HEK293 (cell line): ENCODE measurements at regions not wholly inside any gene's neighbourhood (a gene's known extent, or its start where the extent isn't known, plus 50 kb on each side); places are given as distances from the start of the nearest gene placed in this dataset.

Source experiments
- CTCF ChIA-PET: fragments of 350-600 bp; formaldehyde crosslinking; extraction: SDS; loops from one replicate; lab custom pipeline; 2021; ENCODE audit warnings: antibody characterized with exemption; lab: Yijun Ruan, JAX
- POLR2A ChIA-PET: fragments of 300-600 bp; formaldehyde crosslinking; extraction: SDS; loops from one replicate; lab custom pipeline; 2020; ENCODE audit warnings: antibody characterized with exemption, inconsistent platforms; lab: Yijun Ruan, JAX
- H3K27ac ChIP-seq: fragments of 200-500 bp; sonication (Bioruptor generic); 2 replicates; pipeline ENCODE4 v1.5.1; 2014; ENCODE audit warnings: low read depth, low read length, control low read depth, inconsistent platforms; ENCODE audit errors: extremely low read depth
- H3K36me3 ChIP-seq, 2 experiments: fragments of 200-500 bp in 1 of 2; sonication (Bioruptor generic) in 1 of 2; 1 replicate in 1 of 2; 2 replicates in 1 of 2; pipeline ENCODE4 v1.5.1; 2014 to 2017; ENCODE audit warnings: inconsistent platforms in 2 of 2, low read length in 2 of 2; ENCODE audit not compliant: control insufficient read depth in 2 of 2, insufficient read depth in 1 of 2
- H3K4me1 ChIP-seq: fragments of 200-500 bp; sonication (Bioruptor generic); 2 replicates; pipeline ENCODE4 v1.5.1; 2014; ENCODE audit warnings: mild to moderate bottlenecking, low read length, inconsistent platforms; ENCODE audit not compliant: control insufficient read depth, insufficient read depth
- H3K4me3 ChIP-seq: 2 replicates; pipeline ENCODE4 v1.5.1; 2011; ENCODE audit warnings: low read depth, mild to moderate bottlenecking, control low read depth, low read length, moderate library complexity
- H3K9me3 ChIP-seq: fragments of 200-500 bp; sonication (Bioruptor generic); 2 replicates; pipeline ENCODE4 v1.5.1; 2014; ENCODE audit warnings: low read depth, low read length, inconsistent platforms; ENCODE audit not compliant: control insufficient read depth, insufficient read depth
- GLI4 ChIP-seq: fragments of 450-650 bp; formaldehyde crosslinking; IDR thresholded peaks from 2 replicates; pipeline ENCODE4 v1.5.1; 2016; ENCODE audit warnings: missing biosample characterization, missing genetic modification characterization
- SP7 ChIP-seq: fragments of 450-650 bp; formaldehyde crosslinking; IDR thresholded peaks from 2 replicates; pipeline ENCODE4 v1.5.1; 2016; ENCODE audit warnings: missing biosample characterization, missing genetic modification characterization
- TRIM28 ChIP-seq: IDR thresholded peaks from 2 replicates; pipeline ENCODE4 v1.6.1; 2011; ENCODE audit warnings: low read length, control low read depth, borderline replicate concordance
- ZBTB7A ChIP-seq: fragments of 450-650 bp; formaldehyde crosslinking; IDR thresholded peaks from 2 replicates; pipeline ENCODE4 v1.5.1; 2016; ENCODE audit warnings: low read depth, missing biosample characterization, missing genetic modification characterization
- ZNF140 ChIP-seq: fragments of 450-650 bp; formaldehyde crosslinking; IDR thresholded peaks from 2 replicates; pipeline ENCODE4 v1.5.1; 2016; ENCODE audit warnings: missing biosample characterization, missing genetic modification characterization
- ZNF184 ChIP-seq: fragments of 450-650 bp; IDR thresholded peaks from 2 replicates; pipeline ENCODE4 v1.5.1; 2018; ENCODE audit warnings: missing biosample characterization, mild to moderate bottlenecking, missing genetic modification characterization
- ZNF19 ChIP-seq: fragments of 450-650 bp; formaldehyde crosslinking; IDR thresholded peaks from 2 replicates; pipeline ENCODE4; 2016; ENCODE audit warnings: missing biosample characterization, missing genetic modification characterization, low read depth
- ZNF2 ChIP-seq: fragments of 450-650 bp; formaldehyde crosslinking; IDR thresholded peaks from 2 replicates; pipeline ENCODE4 v1.5.1; 2016; ENCODE audit warnings: missing biosample characterization, missing genetic modification characterization
- ZNF292 ChIP-seq: fragments of 450-650 bp; formaldehyde crosslinking; IDR thresholded peaks from 2 replicates; pipeline ENCODE4 v1.5.1; 2016; ENCODE audit warnings: low read depth, missing biosample characterization, missing genetic modification characterization, borderline replicate concordance
- ZNF324 ChIP-seq: fragments of 450-650 bp; formaldehyde crosslinking; IDR thresholded peaks from 2 replicates; pipeline ENCODE4 v1.5.1; 2016; ENCODE audit warnings: missing biosample characterization, missing genetic modification characterization
- ZNF48 ChIP-seq: fragments of 450-650 bp; formaldehyde crosslinking; IDR thresholded peaks from 2 replicates; pipeline ENCODE4 v1.5.1; 2016; ENCODE audit warnings: missing biosample characterization, missing genetic modification characterization
- ZNF521 ChIP-seq: fragments of 450-650 bp; formaldehyde crosslinking; IDR thresholded peaks from 2 replicates; pipeline ENCODE4 v1.5.1; 2017; ENCODE audit warnings: missing biosample characterization, mild to moderate bottlenecking, missing genetic modification characterization
- ZNF549 ChIP-seq: fragments of 450-650 bp; IDR thresholded peaks from 2 replicates; pipeline ENCODE4 v1.5.1; 2018; ENCODE audit warnings: missing biosample characterization, missing genetic modification characterization, mild to moderate bottlenecking, inconsistent platforms, moderate library complexity
- ZNF585B ChIP-seq: fragments of 450-650 bp; formaldehyde crosslinking; IDR thresholded peaks from 2 replicates; pipeline ENCODE4 v1.5.1; 2016; ENCODE audit warnings: missing biosample characterization, missing genetic modification characterization
- ZNF660 ChIP-seq: fragments of 450-650 bp; IDR thresholded peaks from 2 replicates; pipeline ENCODE4 v1.5.1; 2018; ENCODE audit warnings: missing biosample characterization, mild to moderate bottlenecking, missing genetic modification characterization
- ZNF785 ChIP-seq: fragments of 450-650 bp; formaldehyde crosslinking; IDR thresholded peaks from 2 replicates; pipeline ENCODE4 v1.5.1; 2016; ENCODE audit warnings: missing biosample characterization, missing genetic modification characterization
- TF ChIP-seq, protein P1 (sequence below): fragments of 450-650 bp; formaldehyde crosslinking; IDR thresholded peaks from 2 replicates; pipeline ENCODE4 v1.5.1; 2016; ENCODE audit warnings: missing biosample characterization, missing genetic modification characterization
- TF ChIP-seq, protein P2 (sequence below): fragments of 450-650 bp; formaldehyde crosslinking; IDR thresholded peaks from 2 replicates; pipeline ENCODE4 v1.5.1; 2016; ENCODE audit warnings: missing biosample characterization, missing genetic modification characterization
- TF ChIP-seq, protein P3 (sequence below): fragments of 450-650 bp; formaldehyde crosslinking; IDR thresholded peaks from 2 replicates; pipeline ENCODE4 v1.5.1; 2016; ENCODE audit warnings: missing biosample characterization, missing genetic modification characterization
- TF ChIP-seq, protein P4 (sequence below): fragments of 450-650 bp; formaldehyde crosslinking; IDR thresholded peaks from 2 replicates; pipeline ENCODE4 v1.5.1; 2017; ENCODE audit warnings: missing biosample characterization, mild to moderate bottlenecking, missing genetic modification characterization, moderate library complexity
- TF ChIP-seq, protein P5 (sequence below): fragments of 450-650 bp; formaldehyde crosslinking; IDR thresholded peaks from 2 replicates; pipeline ENCODE4 v1.5.1; 2016; ENCODE audit warnings: missing biosample characterization, missing genetic modification characterization, low read depth

DNA sequence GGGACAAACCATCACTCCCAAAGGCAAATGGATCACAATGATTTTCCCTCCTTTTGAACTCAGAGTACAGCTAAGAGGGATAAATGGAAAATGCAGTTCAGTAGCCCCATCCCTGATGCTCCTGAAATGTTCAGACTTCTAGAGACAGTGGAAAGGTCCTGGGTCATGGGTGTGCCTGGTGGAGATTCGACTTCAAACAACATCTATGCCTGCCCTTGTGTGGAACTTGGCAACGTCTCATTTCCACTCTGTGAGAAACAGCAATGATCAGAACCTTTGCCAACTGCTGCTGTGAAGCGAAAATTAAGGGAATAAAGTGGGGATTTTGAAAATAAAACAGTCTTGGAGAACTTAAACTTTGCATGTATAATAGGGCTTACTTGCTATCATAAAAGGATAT is 778.1 kb downstream of the SEMA5A start (continued):
- TF ChIP-seq, protein P1, sequence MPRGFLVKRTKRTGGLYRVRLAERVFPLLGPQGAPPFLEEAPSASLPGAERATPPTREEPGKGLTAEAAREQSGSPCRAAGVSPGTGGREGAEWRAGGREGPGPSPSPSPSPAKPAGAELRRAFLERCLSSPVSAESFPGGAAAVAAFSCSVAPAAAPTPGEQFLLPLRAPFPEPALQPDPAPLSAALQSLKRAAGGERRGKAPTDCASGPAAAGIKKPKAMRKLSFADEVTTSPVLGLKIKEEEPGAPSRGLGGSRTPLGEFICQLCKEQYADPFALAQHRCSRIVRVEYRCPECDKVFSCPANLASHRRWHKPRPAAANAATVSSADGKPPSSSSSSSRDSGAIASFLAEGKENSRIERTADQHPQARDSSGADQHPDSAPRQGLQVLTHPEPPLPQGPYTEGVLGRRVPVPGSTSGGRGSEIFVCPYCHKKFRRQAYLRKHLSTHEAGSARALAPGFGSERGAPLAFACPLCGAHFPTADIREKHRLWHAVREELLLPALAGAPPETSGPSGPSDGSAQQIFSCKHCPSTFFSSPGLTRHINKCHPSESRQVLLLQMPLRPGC (tag by site-specific recombination) = no peak
- TF ChIP-seq GLI4 (tag by site-specific recombination) = no peak
- TF ChIP-seq ZNF521 (tag by site-specific recombination) = no peak

DNA sequence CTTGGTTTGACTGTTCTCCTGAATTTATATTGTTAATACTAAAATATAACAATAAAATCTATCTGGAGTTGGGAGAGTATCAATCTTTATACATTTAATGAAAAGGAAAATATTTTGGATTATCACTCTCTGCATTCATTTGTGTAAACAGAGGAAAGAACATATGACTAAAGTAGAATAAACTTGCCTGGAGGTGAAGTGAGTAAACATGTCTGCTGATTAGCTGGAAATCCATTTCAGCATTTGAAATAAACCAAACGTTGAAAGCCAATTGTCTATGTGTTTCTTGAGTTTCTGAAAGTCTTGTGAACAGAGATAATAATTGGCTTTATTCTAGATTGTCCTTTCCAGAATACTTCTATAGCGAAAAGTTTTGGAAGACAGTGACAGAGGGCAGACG is 776.2 kb downstream of the SEMA5A start:
- Histone ChIP-seq H3K27ac (no peak overlapping the region), H3K9me3 (no peaks in the 10 kb centered on the region)
- CTCF ChIA-PET = no interaction called here

DNA sequence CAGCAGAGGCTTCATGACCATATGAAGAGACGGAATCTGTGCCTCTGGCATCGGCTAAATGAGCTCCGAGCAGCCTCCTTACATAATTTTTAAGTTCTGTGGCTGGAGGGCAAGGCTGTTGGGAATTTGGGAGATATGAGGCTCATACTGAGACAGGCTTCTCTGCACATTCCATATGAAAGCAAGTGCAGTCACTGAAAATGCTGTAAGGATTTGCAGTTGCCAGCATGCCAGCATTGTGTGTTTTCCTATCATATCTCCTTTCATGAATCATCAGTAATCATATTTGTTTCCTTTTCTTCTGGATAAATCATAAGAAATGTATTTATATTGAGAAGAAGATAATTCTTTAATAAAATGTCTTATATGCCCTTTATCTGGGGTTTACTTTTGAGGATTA is 775.4 kb downstream of the SEMA5A start:
- Histone ChIP-seq H3K4me1 (no peaks in the 10 kb centered on the region), H3K4me3 (no peak overlapping the region), H3K36me3 (no peaks in the 10 kb centered on the region), H3K27ac (no peak overlapping the region), H3K9me3 (no peaks in the 10 kb centered on the region)
- POLR2A ChIA-PET = no interaction called here
- TF ChIP-seq, protein P2, sequence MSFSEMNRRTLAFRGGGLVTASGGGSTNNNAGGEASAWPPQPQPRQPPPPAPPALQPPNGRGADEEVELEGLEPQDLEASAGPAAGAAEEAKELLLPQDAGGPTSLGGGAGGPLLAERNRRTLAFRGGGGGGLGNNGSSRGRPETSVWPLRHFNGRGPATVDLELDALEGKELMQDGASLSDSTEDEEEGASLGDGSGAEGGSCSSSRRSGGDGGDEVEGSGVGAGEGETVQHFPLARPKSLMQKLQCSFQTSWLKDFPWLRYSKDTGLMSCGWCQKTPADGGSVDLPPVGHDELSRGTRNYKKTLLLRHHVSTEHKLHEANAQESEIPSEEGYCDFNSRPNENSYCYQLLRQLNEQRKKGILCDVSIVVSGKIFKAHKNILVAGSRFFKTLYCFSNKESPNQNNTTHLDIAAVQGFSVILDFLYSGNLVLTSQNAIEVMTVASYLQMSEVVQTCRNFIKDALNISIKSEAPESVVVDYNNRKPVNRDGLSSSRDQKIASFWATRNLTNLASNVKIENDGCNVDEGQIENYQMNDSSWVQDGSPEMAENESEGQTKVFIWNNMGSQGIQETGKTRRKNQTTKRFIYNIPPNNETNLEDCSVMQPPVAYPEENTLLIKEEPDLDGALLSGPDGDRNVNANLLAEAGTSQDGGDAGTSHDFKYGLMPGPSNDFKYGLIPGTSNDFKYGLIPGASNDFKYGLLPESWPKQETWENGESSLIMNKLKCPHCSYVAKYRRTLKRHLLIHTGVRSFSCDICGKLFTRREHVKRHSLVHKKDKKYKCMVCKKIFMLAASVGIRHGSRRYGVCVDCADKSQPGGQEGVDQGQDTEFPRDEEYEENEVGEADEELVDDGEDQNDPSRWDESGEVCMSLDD (tag by site-specific recombination) = no peak
- TF ChIP-seq, protein P3, sequence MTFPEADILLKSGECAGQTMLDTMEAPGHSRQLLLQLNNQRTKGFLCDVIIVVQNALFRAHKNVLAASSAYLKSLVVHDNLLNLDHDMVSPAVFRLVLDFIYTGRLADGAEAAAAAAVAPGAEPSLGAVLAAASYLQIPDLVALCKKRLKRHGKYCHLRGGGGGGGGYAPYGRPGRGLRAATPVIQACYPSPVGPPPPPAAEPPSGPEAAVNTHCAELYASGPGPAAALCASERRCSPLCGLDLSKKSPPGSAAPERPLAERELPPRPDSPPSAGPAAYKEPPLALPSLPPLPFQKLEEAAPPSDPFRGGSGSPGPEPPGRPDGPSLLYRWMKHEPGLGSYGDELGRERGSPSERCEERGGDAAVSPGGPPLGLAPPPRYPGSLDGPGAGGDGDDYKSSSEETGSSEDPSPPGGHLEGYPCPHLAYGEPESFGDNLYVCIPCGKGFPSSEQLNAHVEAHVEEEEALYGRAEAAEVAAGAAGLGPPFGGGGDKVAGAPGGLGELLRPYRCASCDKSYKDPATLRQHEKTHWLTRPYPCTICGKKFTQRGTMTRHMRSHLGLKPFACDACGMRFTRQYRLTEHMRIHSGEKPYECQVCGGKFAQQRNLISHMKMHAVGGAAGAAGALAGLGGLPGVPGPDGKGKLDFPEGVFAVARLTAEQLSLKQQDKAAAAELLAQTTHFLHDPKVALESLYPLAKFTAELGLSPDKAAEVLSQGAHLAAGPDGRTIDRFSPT (tag by site-specific recombination) = no peak
- CTCF ChIA-PET = no interaction called here

More for the DNA sequence above, 776.2 kb downstream of the SEMA5A start:
- Histone ChIP-seq H3K36me3 (no peaks in the 10 kb centered on the region), H3K4me1 (no peaks in the 10 kb centered on the region), H3K4me3 (no peak overlapping the region)
- TF ChIP-seq ZNF48 (no peak), ZNF2 (tag by site-specific recombination) (no peak), ZNF324 (no peak)
- POLR2A ChIA-PET = no interaction called here

DNA sequence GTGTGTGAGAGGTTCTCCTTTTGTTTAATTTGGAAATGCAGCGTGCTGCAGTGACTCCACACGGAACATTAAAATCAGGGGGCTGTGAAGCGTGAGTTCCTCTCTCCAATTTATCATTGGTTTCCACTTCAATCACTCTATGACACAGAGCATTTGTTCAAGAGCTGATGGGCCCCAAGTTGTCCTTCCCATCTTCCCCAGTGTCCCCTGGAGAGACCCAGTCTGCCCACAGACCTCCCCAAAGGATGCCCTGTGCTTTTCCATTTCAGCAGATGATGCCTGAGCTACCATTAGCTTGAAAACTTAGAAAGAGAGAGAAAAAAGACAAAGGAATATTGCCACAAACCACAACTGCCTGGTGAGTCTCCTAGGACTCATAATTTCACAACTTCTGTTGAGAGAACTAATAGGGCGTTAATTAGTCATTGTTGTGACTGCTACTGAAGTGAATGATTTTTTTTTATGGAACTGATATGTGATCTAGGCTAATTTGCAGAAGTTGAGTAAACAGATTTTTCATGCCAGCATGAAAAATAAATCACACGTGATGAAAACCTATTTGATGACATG is 772.7 kb downstream of the SEMA5A start:
- ChIA-PET POLR2A (no interaction called here), CTCF (no interaction called here)
- Histone ChIP-seq H3K36me3 (no peaks in the 10 kb centered on the region), H3K27ac (no peak overlapping the region), H3K4me1 (no peaks in the 10 kb centered on the region), H3K4me3 (no peak overlapping the region), H3K9me3 (no peaks in the 10 kb centered on the region)
- no peak for TF ChIP-seq ZNF660 (tag by site-specific recombination)
- TF ChIP-seq SP7 (tag by site-specific recombination) = no peak
- TF ChIP-seq ZNF292 (tag by site-specific recombination) = no peak
- TF ChIP-seq ZNF785 (tag by site-specific recombination) = no peak
- TF ChIP-seq, protein P4, sequence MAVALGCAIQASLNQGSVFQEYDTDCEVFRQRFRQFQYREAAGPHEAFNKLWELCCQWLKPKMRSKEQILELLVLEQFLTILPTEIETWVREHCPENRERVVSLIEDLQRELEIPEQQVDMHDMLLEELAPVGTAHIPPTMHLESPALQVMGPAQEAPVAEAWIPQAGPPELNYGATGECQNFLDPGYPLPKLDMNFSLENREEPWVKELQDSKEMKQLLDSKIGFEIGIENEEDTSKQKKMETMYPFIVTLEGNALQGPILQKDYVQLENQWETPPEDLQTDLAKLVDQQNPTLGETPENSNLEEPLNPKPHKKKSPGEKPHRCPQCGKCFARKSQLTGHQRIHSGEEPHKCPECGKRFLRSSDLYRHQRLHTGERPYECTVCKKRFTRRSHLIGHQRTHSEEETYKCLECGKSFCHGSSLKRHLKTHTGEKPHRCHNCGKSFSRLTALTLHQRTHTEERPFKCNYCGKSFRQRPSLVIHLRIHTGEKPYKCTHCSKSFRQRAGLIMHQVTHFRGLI (tag by site-specific recombination) = no peak
- no peak for TF ChIP-seq ZNF19
- TF ChIP-seq TRIM28 = no peak
- no peak for TF ChIP-seq ZNF140 (tag by site-specific recombination)
- TF ChIP-seq ZNF184 (tag by site-specific recombination) = no peak
- TF ChIP-seq, protein P5, sequence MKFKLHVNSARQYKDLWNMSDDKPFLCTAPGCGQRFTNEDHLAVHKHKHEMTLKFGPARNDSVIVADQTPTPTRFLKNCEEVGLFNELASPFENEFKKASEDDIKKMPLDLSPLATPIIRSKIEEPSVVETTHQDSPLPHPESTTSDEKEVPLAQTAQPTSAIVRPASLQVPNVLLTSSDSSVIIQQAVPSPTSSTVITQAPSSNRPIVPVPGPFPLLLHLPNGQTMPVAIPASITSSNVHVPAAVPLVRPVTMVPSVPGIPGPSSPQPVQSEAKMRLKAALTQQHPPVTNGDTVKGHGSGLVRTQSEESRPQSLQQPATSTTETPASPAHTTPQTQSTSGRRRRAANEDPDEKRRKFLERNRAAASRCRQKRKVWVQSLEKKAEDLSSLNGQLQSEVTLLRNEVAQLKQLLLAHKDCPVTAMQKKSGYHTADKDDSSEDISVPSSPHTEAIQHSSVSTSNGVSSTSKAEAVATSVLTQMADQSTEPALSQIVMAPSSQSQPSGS (tag by site-specific recombination) = no peak
- no peak for TF ChIP-seq ZBTB7A (tag by site-specific recombination)
- TF ChIP-seq ZNF585B (tag by site-specific recombination) = no peak
- no peak for TF ChIP-seq ZNF549 (tag by site-specific recombination)
